ENCODE measurements at regions not wholly inside any gene's neighbourhood (a gene's known extent, or its start where the extent isn't known, plus 50 kb on each side); places are given as distances from the start of the nearest gene placed in this dataset.
"Not testable (repeated sequence)": the region's sequence is repeated elsewhere in the genome, so short reads cannot be mapped to it uniquely, and the experiment has no call there.

DNA sequence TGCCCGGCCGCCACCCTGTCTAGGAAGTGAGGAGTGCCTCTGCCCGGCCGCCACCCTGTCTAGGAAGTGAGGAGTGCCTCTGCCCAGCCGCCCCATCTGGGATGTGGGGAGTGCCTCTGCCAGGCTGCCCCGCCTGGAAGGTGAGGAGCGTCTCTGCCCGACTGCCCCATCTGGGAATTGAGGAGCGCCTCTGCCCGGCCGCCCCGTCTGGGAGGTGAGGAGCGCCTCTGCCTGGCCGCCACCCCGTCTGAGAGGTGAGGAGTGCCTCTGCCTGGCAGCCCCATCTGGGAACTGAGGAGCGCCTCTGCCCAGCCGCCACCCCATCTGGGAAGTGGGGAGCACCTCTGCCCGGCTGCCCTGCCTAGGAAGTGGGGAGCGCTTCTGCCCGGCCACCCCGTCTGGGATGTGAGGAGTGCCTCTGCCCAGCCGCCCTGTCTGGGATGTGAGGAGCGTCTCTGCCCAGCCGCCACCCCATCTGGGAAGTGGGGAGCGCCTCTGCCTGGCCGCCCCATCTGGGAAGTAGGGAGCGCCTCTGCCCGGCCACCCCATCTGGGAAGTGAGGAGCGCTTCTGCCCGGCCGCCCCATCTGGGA is 91.1 kb upstream of the ZNF519 start:
- H3K4me3 ChIP-seq (ENCODE audit: low read depth, low read length): not testable (repeated sequence)

GRCh38 chr18:14222354-14223221 is 90.4 kb upstream of the ZNF519 start:
- not testable (repeated sequence) for H3K4me3 ChIP-seq (ENCODE audit: low read depth, low read length)

DNA sequence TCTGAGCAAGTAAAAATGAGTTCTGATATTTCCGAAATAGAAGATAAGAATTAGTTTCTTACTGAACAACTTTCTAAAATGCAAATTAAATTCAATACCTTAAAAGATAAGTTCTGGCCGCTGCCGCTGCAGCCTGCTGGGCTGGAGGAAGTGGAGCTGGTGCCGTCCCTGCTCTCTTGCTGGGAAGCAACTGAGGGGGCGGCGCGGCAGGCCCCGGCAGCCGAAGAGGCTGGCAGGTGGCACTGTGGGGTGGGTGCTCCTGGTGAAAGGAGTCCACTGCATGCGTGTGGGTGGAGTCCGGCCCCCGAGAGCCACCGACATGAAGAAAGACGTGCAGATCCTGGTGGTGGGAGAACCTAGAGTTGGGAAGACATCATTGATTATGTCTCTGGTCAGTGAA is 89.5 kb upstream of the ZNF519 start:
- no peak overlapping the region for H3K4me3 ChIP-seq (ENCODE audit: low read depth, low read length)
- no peak for TF ChIP-seq CTCF (IDR thresholded peaks at IDR 0.05; ENCODE audit: borderline replicate concordance, insufficient read depth, low read depth, low read length)

DNA sequence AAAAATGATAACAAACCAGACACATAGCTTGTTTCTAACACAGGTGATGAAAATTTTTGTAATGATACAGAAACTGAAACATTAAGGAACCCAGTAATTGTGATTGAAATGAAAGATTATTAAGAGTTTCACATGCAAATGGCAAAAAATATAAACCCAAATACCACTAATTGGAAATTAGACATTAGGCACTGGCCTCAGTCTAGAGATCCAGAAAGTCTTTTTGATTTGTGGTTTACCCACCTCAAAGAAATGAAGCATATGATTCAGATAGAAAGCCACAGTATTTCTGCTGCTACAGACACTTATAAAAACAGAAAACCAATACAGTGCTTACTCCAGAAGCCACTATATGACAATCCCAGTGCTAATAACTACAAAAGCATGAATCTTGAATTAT is 83.7 kb upstream of the ZNF519 start:
- not testable (repeated sequence) for H3K4me3 ChIP-seq (ENCODE audit: low read depth, low read length)

- H3K4me3 ChIP-seq (ENCODE audit: low read depth, low read length): not testable (repeated sequence)
Measured at GRCh38 chr18:14203424-14203823, 71.2 kb upstream of the ZNF519 start.

DNA sequence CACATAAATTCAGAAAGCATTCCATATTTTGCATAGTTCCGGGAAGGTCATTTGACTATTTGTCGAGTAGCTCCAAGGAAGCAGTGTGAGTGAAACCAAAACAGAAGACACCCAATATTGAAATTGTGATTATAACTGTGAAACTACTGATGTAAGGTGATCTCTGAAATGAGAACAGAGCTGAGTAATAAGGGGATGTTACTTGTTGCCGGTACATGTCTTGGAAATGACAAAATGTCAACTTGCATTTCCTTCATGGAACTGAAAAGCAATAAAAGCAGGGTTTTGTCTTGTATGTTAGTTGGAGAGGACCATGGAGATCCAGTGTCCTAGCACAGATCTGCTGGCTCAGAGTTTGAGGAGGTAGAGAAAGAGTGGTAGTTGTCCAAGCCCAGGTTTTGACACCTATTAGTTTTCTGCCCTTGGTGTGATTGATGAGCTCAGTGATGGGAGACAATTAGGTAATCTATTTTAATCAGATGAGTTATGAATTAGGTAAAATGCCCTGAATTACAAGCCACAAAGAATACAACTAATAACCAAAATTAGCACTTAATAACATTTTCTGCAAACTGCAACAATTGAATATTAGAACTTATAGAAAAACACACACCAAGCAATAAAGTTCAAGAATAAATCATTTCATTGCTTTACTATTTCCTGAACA is 58.7 kb upstream of the ZNF519 start:
- H3K4me3 ChIP-seq (ENCODE audit: low read depth, low read length): not testable (repeated sequence)

GRCh38 chr18:14189858-14190257 is 57.6 kb upstream of the ZNF519 start:
- H3K4me3 ChIP-seq (ENCODE audit: low read depth, low read length): no peak overlapping the region
- no peak for TF ChIP-seq CTCF (IDR thresholded peaks at IDR 0.05; ENCODE audit: borderline replicate concordance, insufficient read depth, low read depth, low read length)

- not testable (repeated sequence) for H3K4me3 ChIP-seq (ENCODE audit: low read depth, low read length)
Measured at GRCh38 chr18:14188751-14189406, 56.6 kb upstream of the ZNF519 start.
